SU-DHL-6 (cell line): ENCODE measurements at regions not wholly inside any gene's neighbourhood (a gene's known extent, or its start where the extent isn't known, plus 50 kb on each side); places are given as distances from the start of the nearest gene placed in this dataset.

Experiments used
- EZH2phosphoT487 ChIP-seq: fragments of 200-600 bp; sonication (generic), shearing (Covaris generic); conservative IDR thresholded peaks from 2 replicates; pipeline ENCODE4 v1.6.1; 2018; ENCODE audit warnings: mild to moderate bottlenecking, antibody characterized with exemption, low read length, moderate library complexity, mixed read lengths
- TF ChIP-seq, protein P1 (sequence below): fragments of 200-600 bp; sonication (generic); IDR thresholded peaks from one replicate; pipeline ENCODE4 v1.5.1; 2017; ENCODE audit warnings: antibody characterized with exemption, mild to moderate bottlenecking, low read length, moderate library complexity; ENCODE audit not compliant: insufficient read depth, poor library complexity, severe bottlenecking

DNA sequence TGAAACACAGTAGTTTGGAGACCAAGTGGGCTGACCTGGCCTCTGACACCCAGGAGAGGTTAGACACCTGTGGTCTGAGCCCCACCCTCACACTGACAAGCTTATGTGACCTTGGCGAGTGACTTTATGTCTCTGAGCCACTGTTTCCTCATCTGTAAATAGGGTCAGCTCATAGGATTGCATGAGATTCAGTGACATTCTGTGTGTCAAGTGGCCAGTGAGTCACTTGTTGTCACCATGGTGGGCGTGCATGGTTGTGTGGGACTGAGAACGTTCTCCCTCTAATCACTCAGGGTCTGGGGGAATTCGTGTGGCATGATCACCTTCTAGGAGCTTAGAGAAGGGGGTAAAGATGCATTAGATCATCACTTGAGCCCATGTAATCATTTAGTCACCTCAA lies 146.4 kb downstream of the PHETA1 start:
- TF ChIP-seq, protein P1, sequence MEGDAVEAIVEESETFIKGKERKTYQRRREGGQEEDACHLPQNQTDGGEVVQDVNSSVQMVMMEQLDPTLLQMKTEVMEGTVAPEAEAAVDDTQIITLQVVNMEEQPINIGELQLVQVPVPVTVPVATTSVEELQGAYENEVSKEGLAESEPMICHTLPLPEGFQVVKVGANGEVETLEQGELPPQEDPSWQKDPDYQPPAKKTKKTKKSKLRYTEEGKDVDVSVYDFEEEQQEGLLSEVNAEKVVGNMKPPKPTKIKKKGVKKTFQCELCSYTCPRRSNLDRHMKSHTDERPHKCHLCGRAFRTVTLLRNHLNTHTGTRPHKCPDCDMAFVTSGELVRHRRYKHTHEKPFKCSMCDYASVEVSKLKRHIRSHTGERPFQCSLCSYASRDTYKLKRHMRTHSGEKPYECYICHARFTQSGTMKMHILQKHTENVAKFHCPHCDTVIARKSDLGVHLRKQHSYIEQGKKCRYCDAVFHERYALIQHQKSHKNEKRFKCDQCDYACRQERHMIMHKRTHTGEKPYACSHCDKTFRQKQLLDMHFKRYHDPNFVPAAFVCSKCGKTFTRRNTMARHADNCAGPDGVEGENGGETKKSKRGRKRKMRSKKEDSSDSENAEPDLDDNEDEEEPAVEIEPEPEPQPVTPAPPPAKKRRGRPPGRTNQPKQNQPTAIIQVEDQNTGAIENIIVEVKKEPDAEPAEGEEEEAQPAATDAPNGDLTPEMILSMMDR = no peak
- TF ChIP-seq EZH2phosphoT487 = no peak
